Tibial nerve (tissue), 4 donors: ENCODE measurements at regions not wholly inside any gene's neighbourhood (a gene's known extent, or its start where the extent isn't known, plus 50 kb on each side); places are given as distances from the start of the nearest gene placed in this dataset.

ENCODE experiments used
- EP300 ChIP-seq, 2 donors: sonication (generic); formaldehyde crosslinking; IDR thresholded peaks; one replicate each; pipeline ENCODE4 v1.6.1; 2017; ENCODE audit warnings: antibody characterized with exemption in 2 of 2, mild to moderate bottlenecking in 1 of 2
- POLR2A ChIP-seq, 2 donors: fragments of 450-650 bp; IDR thresholded peaks; one replicate each; pipeline ENCODE4 v1.6.1; 2017; ENCODE audit warnings: antibody characterized with exemption in 2 of 2, mild to moderate bottlenecking in 2 of 2, moderate library complexity in 2 of 2
- TF ChIP-seq, protein P1 (sequence below), 5 experiments: fragments of 200-600 bp in 3 of 5; fragments of 450-650 bp in 2 of 5; sonication (generic) in 3 of 5; IDR thresholded peaks; one replicate each; pipeline ENCODE4 v1.5.1; 2016 to 2019; ENCODE audit warnings: antibody characterized with exemption in 5 of 5, mild to moderate bottlenecking in 3 of 5, moderate library complexity in 2 of 5

DNA sequence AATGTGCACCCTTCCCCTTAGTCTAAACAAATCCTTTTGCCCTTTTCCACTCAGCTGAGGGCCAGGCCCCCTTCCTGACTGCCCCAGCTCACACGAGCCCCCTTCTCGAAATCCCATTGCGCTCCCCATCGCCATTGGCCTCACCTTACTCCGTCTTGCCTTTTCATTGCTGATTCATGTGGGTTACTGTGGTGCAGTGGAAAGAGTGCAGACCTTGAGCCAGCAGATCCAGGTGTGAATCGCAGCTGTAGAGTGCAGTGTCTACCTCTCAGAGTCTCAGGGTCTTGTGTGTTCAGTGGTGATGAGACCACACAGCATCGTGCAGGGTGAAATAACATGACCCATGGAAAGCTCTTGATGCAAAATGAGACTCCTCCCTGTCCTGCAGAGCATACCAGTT, 132.4 kb upstream of the APCDD1 start:
- TF ChIP-seq, protein P1, sequence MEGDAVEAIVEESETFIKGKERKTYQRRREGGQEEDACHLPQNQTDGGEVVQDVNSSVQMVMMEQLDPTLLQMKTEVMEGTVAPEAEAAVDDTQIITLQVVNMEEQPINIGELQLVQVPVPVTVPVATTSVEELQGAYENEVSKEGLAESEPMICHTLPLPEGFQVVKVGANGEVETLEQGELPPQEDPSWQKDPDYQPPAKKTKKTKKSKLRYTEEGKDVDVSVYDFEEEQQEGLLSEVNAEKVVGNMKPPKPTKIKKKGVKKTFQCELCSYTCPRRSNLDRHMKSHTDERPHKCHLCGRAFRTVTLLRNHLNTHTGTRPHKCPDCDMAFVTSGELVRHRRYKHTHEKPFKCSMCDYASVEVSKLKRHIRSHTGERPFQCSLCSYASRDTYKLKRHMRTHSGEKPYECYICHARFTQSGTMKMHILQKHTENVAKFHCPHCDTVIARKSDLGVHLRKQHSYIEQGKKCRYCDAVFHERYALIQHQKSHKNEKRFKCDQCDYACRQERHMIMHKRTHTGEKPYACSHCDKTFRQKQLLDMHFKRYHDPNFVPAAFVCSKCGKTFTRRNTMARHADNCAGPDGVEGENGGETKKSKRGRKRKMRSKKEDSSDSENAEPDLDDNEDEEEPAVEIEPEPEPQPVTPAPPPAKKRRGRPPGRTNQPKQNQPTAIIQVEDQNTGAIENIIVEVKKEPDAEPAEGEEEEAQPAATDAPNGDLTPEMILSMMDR (IDR thresholded peaks at IDR 0.05) = no peak
- TF ChIP-seq POLR2A (IDR thresholded peaks at IDR 0.05) (no peak), EP300 (IDR thresholded peaks at IDR 0.05) (no peak)
